ENCODE measurements at regions not wholly inside any gene's neighbourhood (a gene's known extent, or its start where the extent isn't known, plus 50 kb on each side); places are given as distances from the start of the nearest gene placed in this dataset.

GRCh38 chr5:101362067-101362466 lies 459.0 kb upstream of the ST8SIA4 start:
- no peaks in the 10 kb centered on the region for H3K27me3 ChIP-seq (replicated peaks; ENCODE audit: insufficient read depth, low read length)
- H3K4me2 ChIP-seq (ENCODE audit: low read depth, low read length) = no peak overlapping the region
- peaks cover 13% of the 10 kb centered on the region for H3K4me1 ChIP-seq (ENCODE audit: low read length)
- H2AFZ ChIP-seq (ENCODE audit: low read length) = no peak overlapping the region
- no peaks in the 10 kb centered on the region for H3K36me3 ChIP-seq (replicated peaks; ENCODE audit: insufficient read depth, low read length)
- no peaks in the 10 kb centered on the region for H3K79me2 ChIP-seq (ENCODE audit: low read length)
- H3F3A ChIP-seq (ENCODE audit: insufficient read depth, low read length) = no peaks in the 10 kb centered on the region
- TF ChIP-seq EZH2 (optimal IDR thresholded peaks at IDR 0.05; ENCODE audit: low read depth, low read length) = no peak
- TF ChIP-seq CTCF (IDR thresholded peaks at IDR 0.05; ENCODE audit: low read length) = no peak
- TF ChIP-seq EZH2phosphoT487 (IDR thresholded peaks at IDR 0.05; ENCODE audit: low read length) = no peak
- H3K9me2 ChIP-seq (replicated peaks; ENCODE audit: insufficient read depth, low read length) = no peaks in the 10 kb centered on the region
- no peak for DNase-seq
- H3K27ac ChIP-seq (ENCODE audit: low read length) = no peak overlapping the region
- no peaks in the 10 kb centered on the region for H4K20me1 ChIP-seq (ENCODE audit: insufficient read depth, low read length)
- H3K9me3 ChIP-seq (replicated peaks; ENCODE audit: insufficient read depth, low read length) = no peaks in the 10 kb centered on the region
- H3K4me3 ChIP-seq (ENCODE audit: low read length) = no peak overlapping the region
- H3K9ac ChIP-seq (ENCODE audit: low read length) = no peak overlapping the region

GRCh38 chr5:101346906-101347305 lies 443.8 kb upstream of the ST8SIA4 start:
- H4K20me1 ChIP-seq (ENCODE audit: insufficient read depth, low read length) = no peaks in the 10 kb centered on the region
- H3K4me3 ChIP-seq (ENCODE audit: low read length) = no peak overlapping the region
- H3K9me3 ChIP-seq (replicated peaks; ENCODE audit: insufficient read depth, low read length) = no peaks in the 10 kb centered on the region
- no peak overlapping the region for H3K9ac ChIP-seq (ENCODE audit: low read length)
- H3K27me3 ChIP-seq (replicated peaks; ENCODE audit: insufficient read depth, low read length) = no peaks in the 10 kb centered on the region
- no peak overlapping the region for H3K4me2 ChIP-seq (ENCODE audit: low read depth, low read length)
- no peaks in the 10 kb centered on the region for H3F3A ChIP-seq (ENCODE audit: insufficient read depth, low read length)
- no peak for DNase-seq
- H3K36me3 ChIP-seq (replicated peaks; ENCODE audit: insufficient read depth, low read length) = no peaks in the 10 kb centered on the region
- no peak overlapping the region for H3K27ac ChIP-seq (ENCODE audit: low read length)
- no peaks in the 10 kb centered on the region for H3K9me2 ChIP-seq (replicated peaks; ENCODE audit: insufficient read depth, low read length)
- H3K79me2 ChIP-seq (ENCODE audit: low read length) = no peaks in the 10 kb centered on the region
- H3K4me1 ChIP-seq (ENCODE audit: low read length) = no peaks in the 10 kb centered on the region
- no peak for TF ChIP-seq EZH2phosphoT487 (IDR thresholded peaks at IDR 0.05; ENCODE audit: low read length)
- no peak for TF ChIP-seq EZH2 (optimal IDR thresholded peaks at IDR 0.05; ENCODE audit: low read depth, low read length)
- TF ChIP-seq CTCF (IDR thresholded peaks at IDR 0.05; ENCODE audit: low read length) = no peak
- no peak overlapping the region; the same call in 1 of the 2 replicates for H2AFZ ChIP-seq (ENCODE audit: low read length)

GRCh38 chr5:101346447-101346846 lies 443.4 kb upstream of the ST8SIA4 start:
- Histone ChIP-seq H3K79me2 (ENCODE audit: low read length) (no peaks in the 10 kb centered on the region), H3K9me2 (replicated peaks; ENCODE audit: insufficient read depth, low read length) (no peaks in the 10 kb centered on the region), H3K36me3 (replicated peaks; ENCODE audit: insufficient read depth, low read length) (no peaks in the 10 kb centered on the region), H2AFZ (ENCODE audit: low read length) (no peak overlapping the region; the same call in 1 of the 2 replicates), H3K4me3 (ENCODE audit: low read length) (no peak overlapping the region), H3K4me2 (ENCODE audit: low read depth, low read length) (no peak overlapping the region), H3K27me3 (replicated peaks; ENCODE audit: insufficient read depth, low read length) (no peaks in the 10 kb centered on the region), H3K4me1 (ENCODE audit: low read length) (no peaks in the 10 kb centered on the region), H4K20me1 (ENCODE audit: insufficient read depth, low read length) (no peaks in the 10 kb centered on the region), H3K9ac (ENCODE audit: low read length) (no peak overlapping the region), H3F3A (ENCODE audit: insufficient read depth, low read length) (no peaks in the 10 kb centered on the region), H3K9me3 (replicated peaks; ENCODE audit: insufficient read depth, low read length) (no peaks in the 10 kb centered on the region), H3K27ac (ENCODE audit: low read length) (no peak overlapping the region)
- TF ChIP-seq EZH2phosphoT487 (IDR thresholded peaks at IDR 0.05; ENCODE audit: low read length) (no peak), EZH2 (optimal IDR thresholded peaks at IDR 0.05; ENCODE audit: low read depth, low read length) (no peak), CTCF (IDR thresholded peaks at IDR 0.05; ENCODE audit: low read length) (no peak)
- peak; percentile 38 for DNase-seq
